ENCODE measurements at regions not wholly inside any gene's neighbourhood (a gene's known extent, or its start where the extent isn't known, plus 50 kb on each side); places are given as distances from the start of the nearest gene placed in this dataset.

DNA sequence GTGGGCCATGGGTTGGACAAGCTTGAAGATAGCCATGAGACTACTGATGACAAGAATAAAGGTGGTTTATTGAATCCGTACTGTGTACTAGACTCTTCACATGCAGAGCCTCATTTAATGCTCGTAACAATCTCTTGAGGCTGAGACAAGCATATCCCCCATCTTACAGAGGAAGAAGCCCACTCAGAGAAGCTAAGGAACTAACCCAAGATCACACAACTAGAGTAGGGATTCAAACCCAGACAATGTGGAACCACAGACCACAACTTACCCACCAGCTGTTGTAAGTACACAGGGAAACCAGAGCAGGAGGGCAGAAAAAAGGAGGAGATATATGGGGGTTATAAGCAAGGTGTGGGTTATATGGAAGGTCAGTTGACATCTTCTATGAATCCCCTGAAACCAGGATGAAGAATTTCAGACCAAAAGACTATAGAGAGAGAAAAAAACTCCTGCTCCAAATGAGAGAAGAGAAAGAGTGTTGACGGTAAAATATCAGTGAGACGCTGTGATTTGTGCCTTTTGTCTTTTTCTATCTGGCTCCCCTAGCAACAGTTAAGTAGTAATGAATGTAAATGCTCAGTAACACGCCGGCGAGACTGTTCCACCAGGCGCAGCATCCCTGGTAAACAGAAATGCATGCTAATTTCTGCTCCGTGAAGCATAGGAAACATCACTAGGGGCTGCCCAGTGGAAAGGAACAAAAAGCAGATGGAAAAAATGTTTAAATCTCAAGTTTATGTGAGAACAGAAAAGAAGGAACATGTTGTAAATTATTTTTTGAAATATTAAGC, 80.1 kb upstream of the SLC22A16 start:
- TF ChIP-seq POLR2AphosphoS5 (IDR thresholded peaks at IDR 0.05; ENCODE audit: low read depth, low read length) = no peak
- TF ChIP-seq SIN3A (IDR thresholded peaks at IDR 0.05; ENCODE audit: borderline replicate concordance, insufficient read depth, low read length) = no peak

Data from PFSK-1 (cell line).